CD4-positive, alpha-beta T cell (primary cell): ENCODE measurements at regions not wholly inside any gene's neighbourhood (a gene's known extent, or its start where the extent isn't known, plus 50 kb on each side); places are given as distances from the start of the nearest gene placed in this dataset.

Experiments used
- ATAC-seq: fragments of 200-7000 bp; cut with Tn5 transposase; one replicate; pipeline ENCODE4 v1.10.0; 2022; ENCODE audit warnings: mild to moderate bottlenecking; ENCODE audit not compliant: poor library complexity
- CTCF ChIA-PET: fragments of 350-600 bp; sonication (Branson Sonifier 250); formaldehyde crosslinking; loops from one replicate; lab custom pipeline; 2021; ENCODE audit warnings: antibody characterized with exemption, inconsistent platforms; lab: Charles Lee
- POLR2A ChIA-PET: fragments of 350-600 bp; sonication (Branson Sonifier 250); formaldehyde crosslinking; loops from one replicate; lab custom pipeline; 2021; ENCODE audit warnings: antibody characterized with exemption, inconsistent platforms; lab: Charles Lee
- DNase-seq, 14 experiments: peaks; one replicate each; pipeline ENCODE4 v3.0.0-alpha.2; 2013 to 2020; ENCODE audit warnings: mixed read lengths in 2 of 14
- H3K27ac ChIP-seq, 2 donors: one replicate each; pipeline versions ENCODE4 v1.5.1 to v1.7.0; 2013; ENCODE audit warnings: low read length in 2 of 2, low read depth in 1 of 2, mild to moderate bottlenecking in 1 of 2
- H3K27me3 ChIP-seq, 2 experiments: 1 replicate in 1 of 2; 2 replicates in 1 of 2; pipeline versions ENCODE4 v1.6.1 to v1.7.0; 2013; ENCODE audit warnings: low read length in 2 of 2, control low read depth in 1 of 2, mild to moderate bottlenecking in 1 of 2, moderate library complexity in 1 of 2; ENCODE audit not compliant: insufficient read depth in 2 of 2, control insufficient read depth in 1 of 2
- H3K36me3 ChIP-seq: one replicate; pipeline ENCODE4 v1.6.1; 2013; ENCODE audit warnings: low read length, control low read depth; ENCODE audit not compliant: insufficient read depth
- H3K4me1 ChIP-seq: one replicate; pipeline ENCODE4 v1.6.1; 2013; ENCODE audit warnings: low read length, control low read depth; ENCODE audit not compliant: insufficient read depth
- H3K4me3 ChIP-seq: one replicate; pipeline ENCODE4 v1.5.1; 2013; ENCODE audit warnings: mild to moderate bottlenecking, low read length, moderate library complexity
- H3K9me3 ChIP-seq, 2 experiments: 1 replicate in 1 of 2; 2 replicates in 1 of 2; pipeline versions ENCODE4 v1.6.1 to v1.7.0; 2013; ENCODE audit warnings: low read length in 2 of 2, mild to moderate bottlenecking in 2 of 2, control low read depth in 1 of 2, moderate library complexity in 1 of 2; ENCODE audit not compliant: control insufficient read depth in 1 of 2, insufficient read depth in 1 of 2
- H3K27ac Mint-ChIP-seq: one replicate; pipeline ENCODE4 v1.8.0; 2020; ENCODE audit warnings: mixed read lengths
- H3K27me3 Mint-ChIP-seq: one replicate; pipeline ENCODE4 v1.8.0; 2021; ENCODE audit warnings: mixed read lengths
- H3K36me3 Mint-ChIP-seq: one replicate; pipeline ENCODE4 v1.8.0; 2021; ENCODE audit warnings: low read depth, mixed read lengths
- H3K4me1 Mint-ChIP-seq: one replicate; pipeline ENCODE4 v1.8.0; 2021; ENCODE audit warnings: low read depth, mixed read lengths
- H3K4me3 Mint-ChIP-seq: one replicate; pipeline ENCODE4 v1.8.0; 2020; ENCODE audit warnings: mild to moderate bottlenecking, mixed read lengths
- H3K9me3 Mint-ChIP-seq: one replicate; pipeline ENCODE4 v1.8.0; 2020; ENCODE audit warnings: mixed read lengths
- CTCF ChIP-seq: fragments of 200-600 bp; IDR thresholded peaks from one replicate; pipeline ENCODE4 v1.8.0; 2022; ENCODE audit warnings: antibody characterized with exemption, mild to moderate bottlenecking
- intact Hi-C, 2 experiments: fragments of 100-400 bp; cut with DNase I in 1 of 2; cut with micrococcal nuclease in 1 of 2; formaldehyde crosslinking; loops; one replicate each; pipeline versions ENCODE4 v1.15.1 to v1.9.0; 2023 to 2025; cut with DNase I, micrococcal nuclease

GRCh38 chr14:98184457-98184856, 1087.5 kb downstream of the BCL11B start:
- H3K27ac ChIP-seq: peak overlapping the region; percentile 69 to 87
- POLR2A ChIA-PET: interaction anchor here (1.3 to 18.0 kb wide), 4 partner anchors 14 to 1082 kb away, joined by 4 to 468 read pairs (median 298); partner anchors contain the start of gene BCL11B
- H3K27me3 Mint-ChIP-seq: no peaks in the 10 kb centered on the region

GRCh38 chr14:98185036-98185435, 1087.0 kb downstream of the BCL11B start:
- ATAC-seq (no peak), DNase-seq (peak in 3 of 14 experiments; percentile 40 to 51 (median 46))
- no peaks in the 10 kb centered on the region for H3K36me3 ChIP-seq
- H3K27me3 Mint-ChIP-seq: no peaks in the 10 kb centered on the region
- peak overlapping the region; percentile 69 to 87 for H3K27ac ChIP-seq
- CTCF ChIA-PET: interaction anchor here (0.8 to 2.5 kb wide), 5 partner anchors 12 to 260 kb away, joined by 3 to 11 read pairs (median 3); no protein-coding TSS in a partner anchor
- peak overlapping the region; percentile 13 for H3K4me3 ChIP-seq
- no peaks in the 10 kb centered on the region for H3K9me3 ChIP-seq
- peaks cover 98% of the 10 kb centered on the region for H3K4me1 Mint-ChIP-seq
- intact Hi-C loops: loop anchor here in 1 of 2 experiments (5.0 kb wide), 1 partner anchor 1082 kb away; no protein-coding TSS in a partner anchor
- H3K27me3 ChIP-seq: no peaks in the 10 kb centered on the region
- H3K4me1 ChIP-seq: peaks cover 91% of the 10 kb centered on the region
- H3K9me3 Mint-ChIP-seq: peaks cover 2% of the 10 kb centered on the region
- peak overlapping the region; percentile 93 for H3K27ac Mint-ChIP-seq
- TF ChIP-seq CTCF: no peak
- peaks cover 6% of the 10 kb centered on the region for H3K36me3 Mint-ChIP-seq
- POLR2A ChIA-PET: interaction anchor here (0.9 to 18.0 kb wide), 7 partner anchors 14 to 1081 kb away, joined by 3 to 468 read pairs (median 7); partner anchors contain the start of gene BCL11B
- peak overlapping the region; percentile 55 for H3K4me3 Mint-ChIP-seq

More at GRCh38 chr14:98184457-98184856, 1087.5 kb downstream of the BCL11B start:
- H3K4me1 Mint-ChIP-seq: peaks cover 98% of the 10 kb centered on the region
- Histone ChIP-seq H3K27me3 (no peaks in the 10 kb centered on the region), H3K4me3 (no peak overlapping the region), H3K36me3 (no peaks in the 10 kb centered on the region), H3K4me1 (peaks cover 91% of the 10 kb centered on the region), H3K9me3 (no peaks in the 10 kb centered on the region)
- no peak for DNase-seq
- intact Hi-C loops: loop anchor here in 1 of 2 experiments (1.0 kb wide), 1 partner anchor 11 kb away; no protein-coding TSS in a partner anchor
- H3K9me3 Mint-ChIP-seq: peaks cover 2% of the 10 kb centered on the region
- peak overlapping the region; percentile 93 for H3K27ac Mint-ChIP-seq
- peaks cover 6% of the 10 kb centered on the region for H3K36me3 Mint-ChIP-seq
- no peak for TF ChIP-seq CTCF
- no peak for ATAC-seq
- CTCF ChIA-PET: interaction anchor here (1.3 kb wide), 1 partner anchor 13 kb away, joined by 3 read pairs; no protein-coding TSS in a partner anchor
- H3K4me3 Mint-ChIP-seq: peak overlapping the region; percentile 55

GRCh38 chr14:98186140-98186539, 1085.9 kb downstream of the BCL11B start:
- Histone ChIP-seq H3K9me3 (no peaks in the 10 kb centered on the region), H3K4me3 (no peak overlapping the region), H3K27ac (peak overlapping the region; percentile 76 to 87), H3K36me3 (no peaks in the 10 kb centered on the region), H3K4me1 (peaks cover 99% of the 10 kb centered on the region), H3K27me3 (no peaks in the 10 kb centered on the region)
- Mint-ChIP-seq H3K4me3 (peak overlapping the region; percentile 66), H3K27me3 (no peaks in the 10 kb centered on the region), H3K27ac (peak overlapping the region; percentile 93), H3K9me3 (peaks cover 2% of the 10 kb centered on the region), H3K36me3 (peaks cover 6% of the 10 kb centered on the region), H3K4me1 (peaks cover 100% of the 10 kb centered on the region)
- TF ChIP-seq CTCF: no peak
- ATAC-seq (no peak), DNase-seq (no peak)
- CTCF ChIA-PET: interaction anchor here (0.6 to 2.5 kb wide), 6 partner anchors 13 to 1080 kb away, joined by 3 to 11 read pairs (median 3); no protein-coding TSS in a partner anchor
- intact Hi-C loops: loop anchor here in 1 of 2 experiments (5.0 kb wide), 1 partner anchor 1081 kb away; no protein-coding TSS in a partner anchor
- POLR2A ChIA-PET: interaction anchor here (0.6 to 18.0 kb wide), 13 partner anchors 9 to 1080 kb away, joined by 3 to 468 read pairs (median 4); partner anchors contain the start of gene BCL11B
